Medulla oblongata (tissue), 1 donor: ENCODE measurements at regions not wholly inside any gene's neighbourhood (a gene's known extent, or its start where the extent isn't known, plus 50 kb on each side); places are given as distances from the start of the nearest gene placed in this dataset.

Experiments used
- DNase-seq: peaks from one replicate; pipeline ENCODE4 v3.0.0-alpha.2; 2015; ENCODE audit errors: extremely low spot score

DNA sequence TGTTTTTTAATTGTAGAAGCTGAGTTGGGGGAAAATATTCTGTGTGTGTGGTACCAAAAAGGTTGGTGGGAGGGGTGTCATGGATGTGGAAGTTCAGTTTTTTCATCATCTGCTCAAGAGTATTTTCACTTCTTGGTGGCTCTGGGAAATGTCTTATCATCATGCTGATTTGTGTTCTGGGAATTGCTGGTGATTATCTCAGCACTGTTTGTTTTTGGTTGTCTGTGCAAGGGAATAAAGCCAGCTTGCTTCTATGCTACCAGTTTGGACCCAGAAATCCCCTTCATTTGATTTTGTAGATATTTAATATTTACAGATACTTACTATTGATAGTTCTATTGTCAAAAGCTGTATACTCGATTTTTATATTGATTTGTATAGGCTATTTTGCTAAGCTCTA lies 2289.7 kb downstream of the MAT2B start:
- DNase-seq: no peak

- DNase-seq: no peak
Measured at GRCh38 chr5:165805756-165806155, 2300.3 kb downstream of the MAT2B start.

DNA sequence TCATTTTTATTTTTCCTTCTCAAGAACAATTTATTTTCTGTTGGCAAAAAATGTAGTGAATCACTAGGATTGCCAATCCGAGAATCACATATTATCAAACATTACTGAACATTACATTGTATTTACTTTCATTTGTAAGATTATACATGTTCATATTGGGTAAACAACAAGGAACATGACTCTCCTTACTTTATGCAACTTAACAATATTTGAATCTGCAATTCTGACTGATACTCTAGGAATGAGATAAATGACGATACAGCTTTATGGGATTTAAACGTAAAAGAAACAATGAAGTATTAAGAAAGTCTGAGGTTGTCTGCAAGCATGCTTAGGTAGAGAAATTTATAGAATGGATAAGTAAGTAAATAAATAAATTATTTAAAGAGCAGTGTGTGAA lies 2302.9 kb downstream of the MAT2B start:
- no peak for DNase-seq

DNA sequence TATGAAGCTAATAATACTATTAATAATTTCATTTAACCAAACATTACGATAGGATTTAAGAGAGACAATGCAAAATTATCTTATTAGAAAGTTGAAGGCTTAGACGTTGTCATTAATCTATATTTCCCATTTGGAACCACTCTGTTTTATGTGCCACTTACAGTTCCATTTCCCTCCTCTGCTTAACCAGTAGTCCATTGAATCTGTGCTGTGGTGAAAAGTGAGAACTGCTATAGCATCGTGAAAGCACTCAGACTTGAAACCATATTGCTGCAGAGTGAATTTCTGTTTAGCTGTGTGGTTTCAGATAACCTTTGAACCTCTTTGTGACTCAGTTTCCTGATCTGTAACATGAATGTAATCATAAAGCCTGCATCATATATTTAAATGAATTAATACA lies 2304.5 kb downstream of the MAT2B start:
- no peak for DNase-seq

DNA sequence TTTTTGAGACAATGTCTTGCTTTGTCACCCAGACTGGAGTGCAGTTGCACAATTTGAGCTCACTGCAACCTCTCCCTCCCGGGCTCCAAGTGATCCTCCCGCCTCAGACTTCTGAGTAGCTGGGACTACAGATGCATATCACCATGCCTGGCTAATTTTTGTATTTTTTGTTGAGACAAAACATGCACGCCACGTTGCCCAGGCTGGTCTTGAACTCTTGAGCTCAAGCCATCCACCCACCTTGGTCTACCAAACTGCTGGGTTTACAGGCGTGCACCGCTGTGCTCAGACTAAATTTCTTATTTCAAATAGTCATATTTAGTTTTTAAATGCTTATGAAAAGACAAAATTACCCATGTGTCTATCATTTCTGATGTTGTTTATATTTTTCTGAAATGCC lies 2324.1 kb downstream of the MAT2B start:
- no peak for DNase-seq

DNA sequence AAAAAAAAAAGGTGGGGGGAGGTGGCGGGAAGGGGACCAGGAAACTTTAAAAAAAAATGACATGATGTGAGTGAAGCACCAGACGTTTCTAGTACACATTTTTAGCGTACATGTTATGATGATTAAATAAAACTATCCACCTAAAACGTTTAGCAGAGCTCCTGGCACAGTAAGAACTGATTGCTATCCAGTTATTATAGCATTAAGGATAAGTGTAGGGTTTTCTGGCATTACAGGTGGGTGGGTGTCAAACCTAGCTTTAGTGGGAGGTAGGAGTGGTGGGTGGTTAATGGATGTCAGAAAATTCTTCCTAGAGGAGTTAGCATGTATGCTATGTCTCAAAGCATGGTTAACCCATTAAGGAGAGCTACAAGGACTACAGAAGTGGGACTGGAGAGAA lies 2329.5 kb downstream of the MAT2B start:
- no peak for DNase-seq

- no peak for DNase-seq
Measured at GRCh38 chr5:165836046-165836445, 2330.6 kb downstream of the MAT2B start.

GRCh38 chr5:165837286-165837685 lies 2331.9 kb downstream of the MAT2B start:
- no peak for DNase-seq

DNA sequence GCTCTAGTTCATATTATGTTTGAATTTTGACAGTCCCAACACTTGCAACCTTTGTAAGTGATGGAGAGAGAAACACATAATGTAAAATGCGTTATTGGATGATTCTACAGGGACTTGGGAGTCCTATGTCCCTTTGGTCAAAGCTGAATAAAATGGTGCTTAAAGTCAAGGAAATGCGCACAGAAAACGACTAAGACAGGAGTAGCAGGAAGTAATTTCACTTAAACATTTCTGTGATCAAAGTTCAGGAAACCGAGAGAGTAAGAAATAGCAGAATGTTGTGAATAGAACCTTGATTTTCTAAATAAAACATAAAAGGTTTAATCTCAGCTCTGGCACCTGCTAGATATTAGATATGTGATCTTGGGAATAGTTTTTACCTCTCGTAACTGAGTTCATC lies 2339.2 kb downstream of the MAT2B start:
- no peak for DNase-seq

- no peak for DNase-seq
Measured at GRCh38 chr5:165858118-165858517, 2352.7 kb downstream of the MAT2B start.

DNA sequence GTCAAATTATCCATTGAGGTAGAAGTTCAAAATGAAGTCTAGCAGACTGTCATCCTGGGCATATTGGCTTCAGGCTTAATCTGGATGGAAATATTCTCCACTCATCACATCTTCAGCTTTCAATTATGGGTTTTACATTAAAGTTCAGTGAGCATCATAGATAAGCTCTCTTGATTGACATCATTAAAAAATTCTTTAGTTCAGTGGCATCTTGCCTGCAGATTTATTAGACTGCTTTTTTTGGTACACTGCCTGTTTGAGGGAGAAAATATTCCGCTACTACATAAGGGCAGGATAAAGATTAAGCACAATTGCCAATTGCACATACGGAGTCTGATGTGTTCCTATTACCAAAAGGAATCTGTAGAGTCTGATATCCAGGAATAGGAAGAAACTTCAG lies 2353.8 kb downstream of the MAT2B start:
- no peak for DNase-seq

GRCh38 chr5:165863239-165863638 lies 2357.8 kb downstream of the MAT2B start:
- no peak for DNase-seq

DNA sequence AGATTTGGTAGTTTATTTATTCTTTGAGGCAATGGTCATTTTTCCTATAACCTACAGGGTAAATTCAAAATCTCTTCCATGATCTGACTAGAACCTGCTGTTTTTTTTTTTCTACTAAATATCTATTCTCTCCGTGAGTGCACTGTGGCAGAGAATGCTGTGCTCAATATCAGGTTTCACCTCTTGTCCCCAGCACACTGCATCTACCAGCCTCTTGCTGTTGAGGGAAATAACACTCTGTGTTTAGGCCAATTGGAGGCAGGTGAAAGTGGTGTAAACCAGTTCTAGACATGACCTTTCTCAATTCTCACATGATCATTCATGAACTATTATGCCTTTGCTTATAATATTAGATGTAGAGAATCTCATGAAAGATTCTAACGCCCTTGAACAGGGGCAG lies 2365.9 kb downstream of the MAT2B start:
- no peak for DNase-seq

DNA sequence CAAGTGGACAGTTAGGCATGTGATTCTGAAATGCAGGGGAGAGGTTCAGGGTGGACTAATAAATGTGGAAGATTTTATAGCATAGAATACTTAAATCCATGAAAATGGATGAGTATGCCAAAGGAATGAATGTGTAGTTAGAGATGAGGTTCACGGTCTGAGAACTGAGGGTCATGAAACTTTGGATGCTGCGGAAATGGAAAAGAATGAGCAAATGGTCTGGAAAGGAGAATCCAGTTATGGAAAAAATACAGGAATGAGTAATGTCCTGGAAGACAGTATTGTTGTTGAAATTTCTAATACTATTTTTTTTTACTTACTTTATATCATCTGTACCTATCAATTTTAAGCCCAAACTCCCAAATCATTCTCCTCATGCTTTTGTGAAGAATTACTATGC lies 2369.4 kb downstream of the MAT2B start:
- no peak for DNase-seq

DNA sequence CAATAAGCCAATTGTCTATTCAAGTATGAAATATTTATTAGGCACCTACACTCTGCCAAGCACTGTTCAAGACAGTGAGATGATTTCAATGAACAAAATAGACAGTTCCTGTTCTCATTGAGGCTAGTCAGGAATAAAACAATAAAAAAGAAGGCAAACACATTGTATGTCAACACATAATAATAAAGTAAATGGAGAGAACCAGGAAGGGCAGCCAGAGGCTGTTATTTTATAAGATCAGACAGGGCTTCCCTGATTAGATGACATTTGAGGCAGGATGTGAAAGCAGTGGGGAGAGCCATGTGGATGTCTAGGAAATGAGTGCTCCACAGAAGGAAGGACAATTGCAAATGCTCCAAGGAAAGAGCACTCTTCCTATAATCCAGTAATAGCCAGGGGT lies 2371.1 kb downstream of the MAT2B start:
- no peak for DNase-seq

DNA sequence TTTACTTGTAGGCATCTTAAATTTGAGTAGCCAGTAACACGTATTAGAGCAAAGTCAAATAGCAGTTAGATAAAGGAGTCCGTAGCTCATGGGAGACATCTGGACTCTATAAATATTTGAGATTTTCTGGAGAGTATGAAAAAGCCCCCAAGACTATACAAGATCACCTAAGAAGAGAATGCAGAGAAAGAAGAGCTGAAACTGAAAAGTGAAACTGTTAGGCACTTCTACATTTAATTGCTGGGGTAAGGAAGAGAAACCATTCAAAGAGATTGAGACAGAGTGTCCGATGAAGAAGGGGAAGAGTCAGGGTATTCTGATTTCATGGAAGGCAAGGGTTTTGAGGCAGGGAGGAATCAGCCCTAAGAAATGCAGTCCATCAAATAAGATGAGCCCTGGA lies 2372.1 kb downstream of the MAT2B start:
- DNase-seq: no peak

DNA sequence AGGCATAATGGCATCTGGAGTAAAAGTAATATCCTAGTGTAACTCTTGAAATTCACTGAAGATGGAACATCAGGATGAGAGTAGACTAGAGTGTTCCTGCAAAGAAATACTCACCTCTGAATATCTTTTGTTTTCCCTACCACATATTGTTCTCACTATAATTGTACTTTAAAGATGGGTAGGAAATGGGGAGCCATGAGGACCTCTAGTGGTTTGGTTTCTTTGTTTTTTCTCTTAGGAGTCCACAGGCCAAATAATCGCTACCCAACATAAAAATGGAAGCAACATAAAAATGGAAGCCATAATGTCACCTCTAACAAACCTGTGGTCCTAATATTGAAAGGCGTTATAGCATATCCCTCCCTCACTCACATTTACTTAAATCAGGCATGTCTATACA lies 2375.8 kb downstream of the MAT2B start:
- no peak for DNase-seq

DNA sequence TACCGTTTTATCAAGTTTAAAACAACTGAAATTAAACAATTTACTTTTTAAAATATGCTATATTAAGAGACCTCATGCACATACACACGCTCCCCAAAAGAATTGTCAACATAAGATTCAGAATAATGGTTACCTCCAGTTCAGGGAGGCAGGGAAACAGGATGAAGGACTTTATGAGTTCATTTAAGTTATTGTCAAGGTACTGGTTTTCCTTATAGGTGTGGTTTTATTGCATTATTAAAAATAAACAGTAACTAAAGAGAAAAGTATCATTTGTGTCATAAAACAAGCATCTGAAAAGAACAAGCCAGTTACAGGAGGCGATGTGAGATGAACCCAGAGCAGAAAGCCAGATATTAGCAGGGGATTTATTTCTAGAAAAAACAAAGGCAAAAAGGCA lies 2376.7 kb downstream of the MAT2B start:
- no peak for DNase-seq

DNA sequence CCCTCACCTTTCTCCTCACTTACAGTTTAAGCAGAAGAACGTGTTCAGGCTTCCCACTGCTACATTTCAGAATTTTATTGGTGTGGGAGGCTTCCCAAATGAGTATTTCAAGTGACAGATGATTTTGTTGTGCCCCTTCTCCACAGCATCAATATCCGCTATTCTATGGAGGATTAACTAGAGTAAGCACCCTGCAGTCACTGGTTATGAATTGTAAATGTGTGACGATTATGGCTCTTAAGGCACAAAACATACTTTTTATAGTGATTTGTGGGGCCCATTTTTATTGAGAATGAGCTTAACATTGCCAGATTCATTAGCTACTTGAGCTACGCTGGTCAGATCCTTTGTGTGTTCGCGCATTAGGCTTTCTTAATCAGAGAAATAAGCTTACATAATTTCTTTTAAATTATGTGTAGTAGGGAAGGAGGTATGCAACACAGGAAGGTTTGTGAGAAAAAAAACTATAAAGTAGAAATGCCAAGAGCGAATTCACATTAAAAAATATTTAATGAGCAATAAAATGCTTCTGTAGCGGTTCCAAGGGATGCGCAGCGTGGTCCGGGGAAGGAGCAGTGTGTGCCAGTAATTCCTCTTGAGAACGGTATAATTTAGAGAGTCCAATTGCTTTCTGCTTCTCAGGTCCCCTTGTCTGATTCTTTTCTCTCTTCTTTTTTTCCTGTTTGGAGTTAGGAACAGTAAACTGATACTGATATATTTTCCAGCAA lies 2380.4 kb downstream of the MAT2B start:
- no peak for DNase-seq

DNA sequence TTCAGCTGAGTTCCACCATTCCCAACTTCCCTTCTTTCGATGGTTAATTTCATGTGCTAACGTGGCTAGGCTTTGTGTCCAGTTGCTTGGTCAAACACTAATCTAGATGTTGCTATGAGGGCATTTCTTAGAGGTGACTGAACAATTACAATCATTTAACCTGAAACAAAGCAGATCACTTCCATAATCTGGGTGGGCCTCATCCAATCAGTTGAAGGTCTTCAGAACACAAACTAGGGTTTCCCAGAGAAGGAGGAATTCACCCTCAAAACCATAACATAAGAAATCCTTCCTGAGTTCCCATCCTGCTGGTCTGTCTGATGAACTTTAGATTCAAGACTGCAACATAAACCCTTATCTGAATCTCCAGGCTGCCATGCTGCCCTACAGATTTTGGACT lies 2381.7 kb downstream of the MAT2B start:
- no peak for DNase-seq

DNA sequence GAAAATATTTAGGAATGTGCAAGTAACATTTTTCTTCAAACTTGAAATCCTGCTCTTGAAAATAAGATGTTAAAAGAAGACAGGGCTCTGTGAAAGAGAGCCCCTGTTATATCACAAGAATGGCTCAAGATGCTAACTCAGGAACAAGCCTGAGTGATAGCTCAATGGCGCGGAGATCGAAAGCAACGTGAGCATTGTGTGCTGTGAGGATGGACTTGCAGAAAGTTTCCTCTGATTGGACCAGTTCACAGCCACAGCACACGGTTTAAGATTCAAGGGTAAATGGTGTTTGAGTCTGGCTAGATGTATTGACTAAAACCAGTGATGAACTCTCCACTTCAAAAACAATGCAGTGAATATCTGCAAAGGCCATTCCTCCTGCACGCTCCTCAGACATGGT lies 2387.0 kb downstream of the MAT2B start:
- DNase-seq: no peak

DNA sequence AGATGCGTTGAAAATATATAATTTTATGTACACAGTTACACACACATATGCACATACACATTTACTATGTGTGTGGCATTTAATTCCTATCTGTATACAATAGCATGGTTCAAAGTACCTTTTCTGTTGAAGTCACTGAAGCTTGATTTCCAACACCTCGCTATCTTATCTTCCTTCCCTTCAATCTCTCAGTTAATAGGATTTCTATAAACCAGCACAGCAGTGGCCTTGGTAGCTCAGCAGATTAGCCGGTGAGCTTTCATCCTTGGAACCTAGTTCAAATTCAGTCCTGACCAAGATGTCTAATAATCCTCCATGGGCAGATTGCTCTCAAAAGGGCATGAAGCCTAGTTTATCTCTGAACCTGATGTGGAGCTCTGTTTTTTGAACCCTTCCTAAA lies 2389.5 kb downstream of the MAT2B start:
- DNase-seq: no peak

DNA sequence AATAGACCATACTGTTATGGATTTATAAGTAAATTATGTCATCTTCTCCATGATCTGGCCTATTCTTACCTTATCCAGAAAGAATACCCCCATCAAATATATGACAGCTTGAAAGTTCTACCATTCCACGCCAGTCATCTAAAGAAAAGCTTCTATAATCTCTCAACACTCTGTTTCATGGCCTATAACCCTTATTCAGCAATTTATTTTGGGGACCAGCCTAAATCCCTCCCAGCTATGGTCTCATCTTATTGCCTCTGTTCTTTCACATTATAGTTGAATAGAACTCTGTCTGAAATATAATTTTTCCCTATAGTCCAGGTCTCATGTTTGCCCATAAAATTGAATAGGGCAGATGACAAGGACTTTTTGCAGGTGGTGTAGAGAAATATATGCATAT lies 2387.6 kb upstream of the WWC1 start:
- DNase-seq: no peak

- DNase-seq: no peak
Measured at GRCh38 chr5:165906871-165907270, 2384.6 kb upstream of the WWC1 start.
